HG03575 (cell line): ENCODE measurements at regions not wholly inside any gene's neighbourhood (a gene's known extent, or its start where the extent isn't known, plus 50 kb on each side); places are given as distances from the start of the nearest gene placed in this dataset.
"Not testable (repeated sequence)": the region's sequence is repeated elsewhere in the genome, so short reads cannot be mapped to it uniquely, and the experiment has no call there.

Source experiments
- ATAC-seq: cut with Tn5 transposase; IDR thresholded peaks from one replicate; pipeline ENCODE4 v1.9.1; 2021; ENCODE audit not compliant: unreplicated experiment, insufficient number of reproducible peaks, low FRiP score; ENCODE audit errors: extremely low read depth

GRCh38 chr7:121544726-121545125 lies 148.6 kb upstream of the FAM3C start:
- ATAC-seq, result peak; percentile 53

- ATAC-seq, result no peak
These were observed 148.1 kb upstream of the FAM3C start for GRCh38 chr7:121544238-121544637.

- ATAC-seq, result no peak
These were observed 145.3 kb upstream of the FAM3C start for GRCh38 chr7:121541457-121541856.

- ATAC-seq, result no peak
These were observed 144.0 kb upstream of the FAM3C start for GRCh38 chr7:121540138-121540537.

- ATAC-seq, result no peak
These were observed 140.9 kb upstream of the FAM3C start for GRCh38 chr7:121537031-121537430.

- ATAC-seq, result no peak
These were observed 135.3 kb upstream of the FAM3C start for GRCh38 chr7:121531175-121532070.

- ATAC-seq, result peak; percentile 99
These were observed 134.4 kb upstream of the FAM3C start for GRCh38 chr7:121530227-121531174.

- no peak for ATAC-seq
These were observed 132.9 kb upstream of the FAM3C start for GRCh38 chr7:121529003-121529402.

- not testable (repeated sequence) for ATAC-seq
These were observed 130.1 kb upstream of the FAM3C start for GRCh38 chr7:121526210-121526609.

- no peak for ATAC-seq
These were observed 129.2 kb upstream of the FAM3C start for GRCh38 chr7:121525155-121525819.

- ATAC-seq, result no peak
These were observed 125.7 kb upstream of the FAM3C start for GRCh38 chr7:121521711-121522400.

GRCh38 chr7:121520911-121521310 lies 124.8 kb upstream of the FAM3C start:
- no peak for ATAC-seq

- ATAC-seq, result peak; percentile 69
These were observed 123.7 kb upstream of the FAM3C start for GRCh38 chr7:121519548-121520521.

- no peak for ATAC-seq
These were observed 121.5 kb upstream of the FAM3C start for GRCh38 chr7:121517591-121517990.

GRCh38 chr7:121516821-121517220 lies 120.7 kb upstream of the FAM3C start:
- no peak for ATAC-seq

GRCh38 chr7:121515630-121516401 lies 119.7 kb upstream of the FAM3C start:
- ATAC-seq, result no peak

- no peak for ATAC-seq
These were observed 119.1 kb upstream of the FAM3C start for GRCh38 chr7:121515229-121515628.
